HepG2 (cell line): ENCODE measurements at regions not wholly inside any gene's neighbourhood (a gene's known extent, or its start where the extent isn't known, plus 50 kb on each side); places are given as distances from the start of the nearest gene placed in this dataset.

Experiments
- ATAC-seq: fragments of 200-7000 bp; cut with Tn5 transposase; 3 replicates; pipeline ENCODE4 v1.9.1; 2020; ENCODE audit warnings: mild to moderate bottlenecking, moderate library complexity
- BruUV-seq: library from RNA; stranded (reverse); fragments of 400-500 nt; replicated peaks from 2 replicates; lab custom pipeline; 2021; lab: Mats Ljungman, UMichigan
- CTCF ChIA-PET: fragments of 300-600 bp; formaldehyde crosslinking; extraction: SDS; loops from one replicate; lab custom pipeline; 2021; ENCODE audit warnings: low total read pairs, inconsistent platforms, low intra/inter-chr PET ratio; lab: Yijun Ruan, JAX
- POLR2A ChIA-PET: fragments of 350-600 bp; sonication (Branson Sonifier 250); formaldehyde crosslinking; loops from one replicate; lab custom pipeline; 2020; ENCODE audit warnings: antibody characterized with exemption, inconsistent platforms; lab: Yijun Ruan, JAX
- DNase-seq: peaks from one replicate; pipeline ENCODE4 v3.0.0-alpha.2; 2015; ENCODE audit warnings: low spot score
- FAIRE-seq: peaks from 3 replicates; lab custom pipeline; 2011; peaks lifted over from hg19 to GRCh38; lab: Jason Lieb, UNC
- H2AFZ ChIP-seq: one replicate; pipeline ENCODE4 v1.6.1; 2011; ENCODE audit warnings: low read length, inconsistent platforms
- H3K27ac ChIP-seq: fragments of 300-600 bp; 3 replicates; pipeline ENCODE4 v1.8.0; 2011; ENCODE audit warnings: mixed run types, mild to moderate bottlenecking, mixed read lengths, low read length, inconsistent platforms; ENCODE audit not compliant: insufficient read depth; ENCODE audit errors: extremely low read length
- H3K27me3 ChIP-seq, 2 experiments: fragments of 200-600 bp in 1 of 2; 2 replicates in 1 of 2; 3 replicates in 1 of 2; pipeline versions ENCODE4 v1.6.0 to v1.8.0; 2011; ENCODE audit warnings: low read length in 2 of 2, mild to moderate bottlenecking in 2 of 2, moderate library complexity in 2 of 2, inconsistent platforms in 1 of 2; ENCODE audit not compliant: insufficient read depth in 2 of 2, control insufficient read depth in 1 of 2
- H3K36me3 ChIP-seq, 2 experiments: fragments of 200-600 bp in 1 of 2; replicated peaks in 1 of 2; 2 replicates in 1 of 2; 3 replicates in 1 of 2; pipeline versions ENCODE4 v1.5.1 to v1.8.0; 2011; ENCODE audit warnings: low read length in 2 of 2, inconsistent platforms in 1 of 2; ENCODE audit not compliant: insufficient read depth in 2 of 2, control insufficient read depth in 1 of 2
- H3K4me1 ChIP-seq: 2 replicates; pipeline ENCODE4 v1.5.1; 2012; ENCODE audit warnings: low read length, inconsistent platforms; ENCODE audit not compliant: insufficient read depth
- H3K4me2 ChIP-seq: 2 replicates; pipeline ENCODE4 v1.6.0; 2011; ENCODE audit warnings: low read depth, low read length, inconsistent platforms
- H3K4me3 ChIP-seq, 3 experiments: fragments of 200-600 bp in 1 of 3; sonication (generic), shearing (Covaris generic) in 1 of 3; replicated peaks in 1 of 3; 2 replicates each; pipeline ENCODE4 v1.5.1; 2011 to 2016; ENCODE audit warnings: low read length in 3 of 3, inconsistent platforms in 2 of 3, low read depth in 2 of 3, mild to moderate bottlenecking in 2 of 3, control low read depth in 1 of 3, mixed read lengths in 1 of 3; ENCODE audit not compliant: insufficient read depth in 1 of 3
- H3K79me2 ChIP-seq: one replicate; pipeline ENCODE4 v1.6.1; 2011; ENCODE audit warnings: low read length, inconsistent platforms; ENCODE audit not compliant: insufficient read depth
- H3K9ac ChIP-seq: 2 replicates; pipeline ENCODE4 v1.6.0; 2011; ENCODE audit warnings: mild to moderate bottlenecking, low read depth, low read length, inconsistent platforms; ENCODE audit not compliant: insufficient read depth
- H3K9me3 ChIP-seq: 2 replicates; pipeline ENCODE4 v1.5.1; 2012; ENCODE audit warnings: mild to moderate bottlenecking, low read length
- H4K20me1 ChIP-seq: 2 replicates; pipeline ENCODE4 v1.6.0; 2011; ENCODE audit warnings: inconsistent platforms, mild to moderate bottlenecking, low read length, moderate library complexity; ENCODE audit not compliant: insufficient read depth
- ARHGAP35 ChIP-seq: sonication (generic); formaldehyde crosslinking; IDR thresholded peaks from 2 replicates; pipeline ENCODE4 v1.9.0; 2022; ENCODE audit warnings: mild to moderate bottlenecking, inconsistent platforms, moderate library complexity, missing genetic modification reagents, borderline replicate concordance
- ATF6 ChIP-seq: sonication (generic); formaldehyde crosslinking; conservative IDR thresholded peaks from 2 replicates; pipeline ENCODE4 v1.4.0; 2020; ENCODE audit warnings: missing genetic modification reagents
- CAMTA2 ChIP-seq: sonication (generic); formaldehyde crosslinking; IDR thresholded peaks from 2 replicates; pipeline ENCODE4 v1.4.0; 2020; ENCODE audit warnings: mild to moderate bottlenecking, missing genetic modification reagents, borderline replicate concordance
- CHD2 ChIP-seq: IDR thresholded peaks from 2 replicates; pipeline ENCODE4 v1.6.1; 2011; ENCODE audit warnings: low read depth, low read length, improper control_type of control experiment
- GLI4 ChIP-seq: sonication (generic); formaldehyde crosslinking; IDR thresholded peaks from 2 replicates; pipeline ENCODE4 v1.5.1; 2020; ENCODE audit warnings: missing genetic modification reagents, mild to moderate bottlenecking, moderate library complexity, borderline replicate concordance
- NFE2 ChIP-seq: sonication (generic); formaldehyde crosslinking; IDR thresholded peaks from 2 replicates; pipeline ENCODE4 v1.4.0; 2020; ENCODE audit warnings: missing genetic modification reagents
- PAF1 ChIP-seq: IDR thresholded peaks from 2 replicates; pipeline ENCODE4 v1.6.1; 2016; ENCODE audit warnings: missing genetic modification reagents, missing compliant biosample characterization
- RBM39 ChIP-seq: fragments of 200-400 bp; formaldehyde crosslinking; IDR thresholded peaks from one replicate; pipeline ENCODE4 v1.6.1; 2018; ENCODE audit warnings: antibody characterized with exemption, mild to moderate bottlenecking, low read depth, low read length; ENCODE audit not compliant: poor library complexity, severe bottlenecking
- SMAD1 ChIP-seq: sonication (generic); formaldehyde crosslinking; IDR thresholded peaks from 2 replicates; pipeline ENCODE4 v1.4.0; 2020; ENCODE audit warnings: missing genetic modification reagents, low read depth, mild to moderate bottlenecking, borderline replicate concordance
- SNRNP70 ChIP-seq: fragments of 200-400 bp; formaldehyde crosslinking; IDR thresholded peaks from 2 replicates; pipeline ENCODE4 v1.6.1; 2017; ENCODE audit warnings: mild to moderate bottlenecking, low read depth, low read length, moderate library complexity
- SPEN ChIP-seq: sonication (generic); formaldehyde crosslinking; IDR thresholded peaks from 2 replicates; pipeline ENCODE4 v1.5.1; 2020; ENCODE audit warnings: low read depth, mild to moderate bottlenecking, missing genetic modification reagents
- TERF1 ChIP-seq: sonication (generic); formaldehyde crosslinking; IDR thresholded peaks from 2 replicates; pipeline ENCODE4 v1.8.0; 2022; ENCODE audit warnings: mild to moderate bottlenecking, missing genetic modification reagents, moderate library complexity
- TFDP2 ChIP-seq: sonication (generic); formaldehyde crosslinking; IDR thresholded peaks from 2 replicates; pipeline ENCODE4 v1.4.0; 2020; ENCODE audit warnings: missing genetic modification reagents
- TRIM24 ChIP-seq: sonication (generic); formaldehyde crosslinking; IDR thresholded peaks from 2 replicates; pipeline ENCODE4 v1.8.0; 2022; ENCODE audit warnings: mild to moderate bottlenecking, missing genetic modification reagents
- ZBTB1 ChIP-seq: sonication (generic); formaldehyde crosslinking; IDR thresholded peaks from 2 replicates; pipeline ENCODE4 v1.4.0; 2020; ENCODE audit warnings: missing genetic modification reagents, borderline replicate concordance
- ZFY ChIP-seq: sonication (generic); formaldehyde crosslinking; IDR thresholded peaks from 2 replicates; pipeline ENCODE4 v1.4.0; 2020; ENCODE audit warnings: missing genetic modification reagents
- ZNF274 ChIP-seq: sonication (generic); formaldehyde crosslinking; IDR thresholded peaks from 2 replicates; pipeline ENCODE4 v1.5.1; 2020; ENCODE audit warnings: mild to moderate bottlenecking, missing genetic modification reagents
- ZNF34 ChIP-seq: sonication (generic); formaldehyde crosslinking; IDR thresholded peaks from 2 replicates; pipeline ENCODE4 v1.4.0; 2020; ENCODE audit warnings: mild to moderate bottlenecking, missing genetic modification reagents, borderline replicate concordance
- in situ Hi-C: cut with HindIII; loops from 2 replicates; pipeline ENCODE4 v1.10.0; 2017; ENCODE audit warnings: low pct_unique_long_range_greater_than_20kb; ENCODE audit not compliant: extremely low pct_ligation_motif_present
- intact Hi-C: fragments of 100-400 bp; cut with micrococcal nuclease; formaldehyde crosslinking; loops from one replicate; pipeline ENCODE4 v1.10.0; 2022; ENCODE audit not compliant: unreplicated experiment

GRCh38 chr7:25482631-25483030 lies 254.3 kb upstream of the NPVF start:
- ATAC-seq = no peak

More at GRCh38 chr7:25482631-25483030, 254.3 kb upstream of the NPVF start:
- Histone ChIP-seq H4K20me1 (no peaks in the 10 kb centered on the region), H3K4me3 (no peak overlapping the region), H3K9ac (no peak overlapping the region), H2AFZ (no peak overlapping the region), H3K27ac (no peak overlapping the region), H3K27me3 (peaks cover 0 to 5% of the 10 kb centered on the region in 2 experiments; a peak in 1 of 5 replicates), H3K36me3 (no peaks in the 10 kb centered on the region), H3K9me3 (no peaks in the 10 kb centered on the region), H3K4me1 (no peaks in the 10 kb centered on the region), H3K79me2 (no peaks in the 10 kb centered on the region), H3K4me2 (no peak overlapping the region)
- no peak for TF ChIP-seq CAMTA2 (CRISPR knock-in tag)
- TF ChIP-seq ZFY = no peak
- TF ChIP-seq ARHGAP35 (CRISPR knock-in tag) = no peak
- no peak for TF ChIP-seq ZNF274 (CRISPR knock-in tag)
- TF ChIP-seq ZBTB1 = no peak
- no peak for TF ChIP-seq SMAD1 (CRISPR knock-in tag)
- no peak for TF ChIP-seq TRIM24 (CRISPR knock-in tag)
- TF ChIP-seq ZNF34 (CRISPR knock-in tag) = no peak
- no peak for TF ChIP-seq CHD2
- TF ChIP-seq PAF1 (CRISPR knock-in tag) = no peak
- TF ChIP-seq RBM39 = no peak
- no peak for TF ChIP-seq TERF1
- TF ChIP-seq GLI4 (CRISPR knock-in tag) = no peak
- no peak for TF ChIP-seq SPEN (CRISPR knock-in tag)
- no peak for TF ChIP-seq SNRNP70
- TF ChIP-seq ATF6 (CRISPR knock-in tag) = no peak
- no peak for TF ChIP-seq TFDP2 (CRISPR knock-in tag)
- TF ChIP-seq NFE2 = no peak
- in situ Hi-C loops (no loop called here), intact Hi-C loops (no loop called here)
- DNase-seq = no peak
- no TSS peak for BruUV-seq
- ChIA-PET POLR2A (no interaction called here), CTCF (no interaction called here)
- FAIRE-seq = no peak
